ENCODE measurements at regions not wholly inside any gene's neighbourhood (a gene's known extent, or its start where the extent isn't known, plus 50 kb on each side); places are given as distances from the start of the nearest gene placed in this dataset.

DNA sequence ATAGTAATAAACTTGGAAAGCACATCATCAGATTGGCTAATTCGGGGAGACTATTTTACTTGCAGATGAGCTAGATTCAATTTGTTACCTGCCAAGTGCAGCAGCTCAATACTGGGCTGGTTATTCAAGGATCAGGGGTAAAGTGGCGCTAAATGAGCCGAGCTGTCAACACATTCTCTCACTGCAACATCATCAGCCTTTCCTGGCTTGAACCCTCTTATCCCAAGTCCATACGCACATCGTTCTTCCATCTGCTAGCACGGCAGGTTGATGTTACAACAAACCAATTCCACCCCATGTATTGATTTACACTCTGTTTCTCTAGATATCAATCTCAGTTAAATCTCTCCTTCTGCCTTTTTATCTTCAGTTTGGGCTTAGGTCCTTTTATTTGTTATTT lies 2101.5 kb upstream of the AGA start:
- TF ChIP-seq, protein P1, sequence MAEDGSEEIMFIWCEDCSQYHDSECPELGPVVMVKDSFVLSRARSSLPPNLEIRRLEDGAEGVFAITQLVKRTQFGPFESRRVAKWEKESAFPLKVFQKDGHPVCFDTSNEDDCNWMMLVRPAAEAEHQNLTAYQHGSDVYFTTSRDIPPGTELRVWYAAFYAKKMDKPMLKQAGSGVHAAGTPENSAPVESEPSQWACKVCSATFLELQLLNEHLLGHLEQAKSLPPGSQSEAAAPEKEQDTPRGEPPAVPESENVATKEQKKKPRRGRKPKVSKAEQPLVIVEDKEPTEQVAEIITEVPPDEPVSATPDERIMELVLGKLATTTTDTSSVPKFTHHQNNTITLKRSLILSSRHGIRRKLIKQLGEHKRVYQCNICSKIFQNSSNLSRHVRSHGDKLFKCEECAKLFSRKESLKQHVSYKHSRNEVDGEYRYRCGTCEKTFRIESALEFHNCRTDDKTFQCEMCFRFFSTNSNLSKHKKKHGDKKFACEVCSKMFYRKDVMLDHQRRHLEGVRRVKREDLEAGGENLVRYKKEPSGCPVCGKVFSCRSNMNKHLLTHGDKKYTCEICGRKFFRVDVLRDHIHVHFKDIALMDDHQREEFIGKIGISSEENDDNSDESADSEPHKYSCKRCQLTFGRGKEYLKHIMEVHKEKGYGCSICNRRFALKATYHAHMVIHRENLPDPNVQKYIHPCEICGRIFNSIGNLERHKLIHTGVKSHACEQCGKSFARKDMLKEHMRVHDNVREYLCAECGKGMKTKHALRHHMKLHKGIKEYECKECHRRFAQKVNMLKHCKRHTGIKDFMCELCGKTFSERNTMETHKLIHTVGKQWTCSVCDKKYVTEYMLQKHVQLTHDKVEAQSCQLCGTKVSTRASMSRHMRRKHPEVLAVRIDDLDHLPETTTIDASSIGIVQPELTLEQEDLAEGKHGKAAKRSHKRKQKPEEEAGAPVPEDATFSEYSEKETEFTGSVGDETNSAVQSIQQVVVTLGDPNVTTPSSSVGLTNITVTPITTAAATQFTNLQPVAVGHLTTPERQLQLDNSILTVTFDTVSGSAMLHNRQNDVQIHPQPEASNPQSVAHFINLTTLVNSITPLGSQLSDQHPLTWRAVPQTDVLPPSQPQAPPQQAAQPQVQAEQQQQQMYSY (CRISPR knock-in tag; IDR thresholded peaks at IDR 0.05): no peak
- TF ChIP-seq BHLHE40 (IDR thresholded peaks at IDR 0.05; ENCODE audit: borderline replicate concordance in 1 of 2, low read depth in 2 of 2, low read length in 1 of 2) (no peak), MAX (IDR thresholded peaks at IDR 0.05; ENCODE audit: low read depth, low read length) (no peak), RELA (IDR thresholded peaks at IDR 0.05; ENCODE audit: borderline replicate concordance, partially characterized antibody) (no peak), GABPA (IDR thresholded peaks at IDR 0.05; ENCODE audit: low read depth) (no peak)

Measured in GM12878 (cell line).